ENCODE measurements at regions not wholly inside any gene's neighbourhood (a gene's known extent, or its start where the extent isn't known, plus 50 kb on each side); places are given as distances from the start of the nearest gene placed in this dataset.

- no peak for TF ChIP-seq CTCF (IDR thresholded peaks at IDR 0.05)
- intact Hi-C loops (cut with DNase I), result no loop called here
- no peaks in the 10 kb centered on the region for H3K36me3 ChIP-seq
- H3K27ac ChIP-seq, result no peak overlapping the region
- 77 to 89% methylated on average over 2 of the region's 2 CpGs for WGBS, 2 donors
- H3K27me3 ChIP-seq, result no peaks in the 10 kb centered on the region
- H3K4me1 ChIP-seq, result no peaks in the 10 kb centered on the region
- ATAC-seq (no peak), DNase-seq (no peak), FAIRE-seq (no peak)
- H3K4me3 ChIP-seq, result no peak overlapping the region
- H3K9me3 ChIP-seq, result no peaks in the 10 kb centered on the region
Measured at GRCh38 chr3:101167376-101167775, 153.0 kb downstream of the IMPG2 start.

GRCh38 chr3:101166150-101166549 is 154.2 kb downstream of the IMPG2 start:
- no peaks in the 10 kb centered on the region for H3K27me3 ChIP-seq
- H3K9me3 ChIP-seq, result no peaks in the 10 kb centered on the region
- WGBS, 2 donors, result 75 to 76% methylated on average over 2 of the region's 2 CpGs
- DNase-seq, result no peak
- no peak for ATAC-seq
- TF ChIP-seq CTCF (IDR thresholded peaks at IDR 0.05), result no peak
- H3K4me1 ChIP-seq, result no peaks in the 10 kb centered on the region
- intact Hi-C loops (cut with DNase I), result no loop called here
- H3K36me3 ChIP-seq, result no peaks in the 10 kb centered on the region
- no peak overlapping the region for H3K4me3 ChIP-seq
- no peak overlapping the region for H3K27ac ChIP-seq
- no peak for FAIRE-seq

- intact Hi-C loops (cut with DNase I), result no loop called here
- H3K27me3 ChIP-seq, result no peaks in the 10 kb centered on the region
- H3K36me3 ChIP-seq, result no peaks in the 10 kb centered on the region
- H3K4me1 ChIP-seq, result no peaks in the 10 kb centered on the region
- no peak for ATAC-seq
- DNase-seq, result no peak
- no peak overlapping the region for H3K4me3 ChIP-seq
- FAIRE-seq, result no peak
- TF ChIP-seq CTCF (IDR thresholded peaks at IDR 0.05), result no peak
- no peak overlapping the region for H3K27ac ChIP-seq
- H3K9me3 ChIP-seq, result no peaks in the 10 kb centered on the region
Measured at GRCh38 chr3:101163554-101163953, 156.8 kb downstream of the IMPG2 start.

GRCh38 chr3:101159478-101159877 is 160.9 kb downstream of the IMPG2 start:
- no peaks in the 10 kb centered on the region for H3K27me3 ChIP-seq
- H3K36me3 ChIP-seq, result no peaks in the 10 kb centered on the region
- ATAC-seq (no peak), DNase-seq (no peak), FAIRE-seq (no peak)
- intact Hi-C loops (cut with DNase I), result no loop called here
- H3K4me3 ChIP-seq, result no peak overlapping the region
- 60 to 64% methylated on average over 3 of the region's 3 CpGs for WGBS, 2 donors
- no peaks in the 10 kb centered on the region for H3K9me3 ChIP-seq
- peaks cover 0 to 5% (median 0%) of the 10 kb centered on the region in 3 donors for H3K4me1 ChIP-seq
- no peak overlapping the region for H3K27ac ChIP-seq
- TF ChIP-seq CTCF (IDR thresholded peaks at IDR 0.05), result no peak

GRCh38 chr3:101158374-101158773 is 162.0 kb downstream of the IMPG2 start:
- Histone ChIP-seq H3K27ac (no peak overlapping the region), H3K27me3 (no peaks in the 10 kb centered on the region), H3K9me3 (no peaks in the 10 kb centered on the region), H3K4me1 (peaks cover 0 to 5% (median 0%) of the 10 kb centered on the region in 3 donors), H3K36me3 (no peaks in the 10 kb centered on the region), H3K4me3 (no peak overlapping the region)
- intact Hi-C loops (cut with DNase I), result no loop called here
- no peak for DNase-seq
- no peak for TF ChIP-seq CTCF (IDR thresholded peaks at IDR 0.05)
- ATAC-seq, result no peak
- WGBS, 2 donors, result 0 to 32% methylated on average over 1 of the region's 1 CpG
- no peak for FAIRE-seq
